ENCODE measurements at regions not wholly inside any gene's neighbourhood (a gene's known extent, or its start where the extent isn't known, plus 50 kb on each side); places are given as distances from the start of the nearest gene placed in this dataset.

GRCh38 chr11:103703954-103704353 is 332.5 kb upstream of the DDI1 start:
- no peaks in the 10 kb centered on the region for H3K27me3 ChIP-seq
- no peak overlapping the region for H3K4me3 ChIP-seq
- no peaks in the 10 kb centered on the region for H3K4me1 ChIP-seq

GRCh38 chr11:103705642-103706041 is 330.8 kb upstream of the DDI1 start:
- TF ChIP-seq Cebpa-rat (IDR thresholded peaks at IDR 0.05) = no peak
- Histone ChIP-seq H3K9me3 (peaks cover 12% of the 10 kb centered on the region; the same call in 1 of the 2 replicates), H3K27ac (no peak overlapping the region), H3K4me3 (no peak overlapping the region), H3K4me1 (no peaks in the 10 kb centered on the region), H3K36me3 (no peaks in the 10 kb centered on the region), H3K27me3 (no peaks in the 10 kb centered on the region), H3K9ac (no peak overlapping the region), H4K20me1 (no peaks in the 10 kb centered on the region), H3K4me2 (no peak overlapping the region)

More at GRCh38 chr11:103703954-103704353, 332.5 kb upstream of the DDI1 start:
- Histone ChIP-seq H3K27ac (no peak overlapping the region), H3K9ac (no peak overlapping the region), H3K4me2 (no peak overlapping the region), H3K36me3 (no peaks in the 10 kb centered on the region), H3K9me3 (no peaks in the 10 kb centered on the region), H4K20me1 (no peaks in the 10 kb centered on the region)
- no peak for TF ChIP-seq Cebpa-rat (IDR thresholded peaks at IDR 0.05)

GRCh38 chr11:103709371-103709770 is 327.1 kb upstream of the DDI1 start:
- Histone ChIP-seq H4K20me1 (no peaks in the 10 kb centered on the region), H3K36me3 (no peaks in the 10 kb centered on the region), H3K9ac (no peak overlapping the region), H3K9me3 (peaks cover 21% of the 10 kb centered on the region), H3K4me1 (peaks cover 11% of the 10 kb centered on the region), H3K4me2 (no peak overlapping the region), H3K27me3 (no peaks in the 10 kb centered on the region), H3K27ac (no peak overlapping the region), H3K4me3 (no peak overlapping the region)
- TF ChIP-seq Cebpa-rat (IDR thresholded peaks at IDR 0.05) = no peak

- peaks cover 11% of the 10 kb centered on the region for H3K4me1 ChIP-seq
- no peaks in the 10 kb centered on the region for H3K27me3 ChIP-seq
- no peak overlapping the region for H3K9ac ChIP-seq
- H3K27ac ChIP-seq = no peak overlapping the region
- H3K4me3 ChIP-seq = no peak overlapping the region
- peaks cover 21% of the 10 kb centered on the region for H3K9me3 ChIP-seq
- H4K20me1 ChIP-seq = no peaks in the 10 kb centered on the region
- H3K36me3 ChIP-seq = no peaks in the 10 kb centered on the region
- no peak overlapping the region for H3K4me2 ChIP-seq
- no peak for TF ChIP-seq Cebpa-rat (IDR thresholded peaks at IDR 0.05)
These were observed 322.2 kb upstream of the DDI1 start for GRCh38 chr11:103714246-103714645.

- H3K9me3 ChIP-seq = peaks cover 2% of the 10 kb centered on the region; the same call in 1 of the 2 replicates
- no peak overlapping the region for H3K27ac ChIP-seq
- H3K9ac ChIP-seq = no peak overlapping the region
- no peak for TF ChIP-seq Cebpa-rat (IDR thresholded peaks at IDR 0.05)
- no peaks in the 10 kb centered on the region for H3K36me3 ChIP-seq
- H3K4me2 ChIP-seq = no peak overlapping the region
- H3K4me3 ChIP-seq = no peak overlapping the region
- H3K4me1 ChIP-seq = peaks cover 11% of the 10 kb centered on the region
- no peaks in the 10 kb centered on the region for H4K20me1 ChIP-seq
- no peaks in the 10 kb centered on the region for H3K27me3 ChIP-seq
These were observed 320.1 kb upstream of the DDI1 start for GRCh38 chr11:103716363-103716762.

- H3K9ac ChIP-seq = no peak overlapping the region
- H3K4me2 ChIP-seq = no peak overlapping the region
- H3K4me1 ChIP-seq = peaks cover 20% of the 10 kb centered on the region
- H4K20me1 ChIP-seq = no peaks in the 10 kb centered on the region
- H3K27me3 ChIP-seq = no peaks in the 10 kb centered on the region
- no peak overlapping the region for H3K4me3 ChIP-seq
- H3K9me3 ChIP-seq = peaks cover 60% of the 10 kb centered on the region
- H3K36me3 ChIP-seq = no peaks in the 10 kb centered on the region
- no peak overlapping the region for H3K27ac ChIP-seq
- TF ChIP-seq Cebpa-rat (IDR thresholded peaks at IDR 0.05) = no peak
These were observed 309.2 kb upstream of the DDI1 start for GRCh38 chr11:103727262-103727661.

- Histone ChIP-seq H3K36me3 (no peaks in the 10 kb centered on the region), H3K4me3 (no peak overlapping the region), H3K4me2 (peak overlapping the region; percentile 54), H4K20me1 (no peaks in the 10 kb centered on the region), H3K4me1 (peaks cover 20% of the 10 kb centered on the region), H3K9me3 (peaks cover 42% of the 10 kb centered on the region), H3K27me3 (no peaks in the 10 kb centered on the region), H3K9ac (no peak overlapping the region), H3K27ac (peak overlapping the region; percentile 62)
- no peak for TF ChIP-seq Cebpa-rat (IDR thresholded peaks at IDR 0.05)
These were observed 306.8 kb upstream of the DDI1 start for GRCh38 chr11:103729617-103730016.

GRCh38 chr11:103730131-103730940 is 306.1 kb upstream of the DDI1 start:
- H3K4me3 ChIP-seq = no peak overlapping the region
- H3K27ac ChIP-seq = peak overlapping the region; percentile 62
- no peaks in the 10 kb centered on the region for H3K36me3 ChIP-seq
- H3K9me3 ChIP-seq = peaks cover 35% of the 10 kb centered on the region
- no peak overlapping the region; the same call in 1 of the 2 replicates for H3K9ac ChIP-seq
- no peak for TF ChIP-seq Cebpa-rat (IDR thresholded peaks at IDR 0.05)
- H4K20me1 ChIP-seq = no peaks in the 10 kb centered on the region
- H3K4me2 ChIP-seq = peak overlapping the region; percentile 54
- H3K4me1 ChIP-seq = peaks cover 20% of the 10 kb centered on the region
- no peaks in the 10 kb centered on the region for H3K27me3 ChIP-seq

GRCh38 chr11:103731670-103732069 is 304.8 kb upstream of the DDI1 start:
- Histone ChIP-seq H3K4me3 (no peak overlapping the region), H3K4me2 (no peak overlapping the region), H3K27ac (no peak overlapping the region), H4K20me1 (no peaks in the 10 kb centered on the region), H3K36me3 (no peaks in the 10 kb centered on the region), H3K9me3 (peaks cover 21% of the 10 kb centered on the region), H3K9ac (no peak overlapping the region), H3K4me1 (peaks cover 20% of the 10 kb centered on the region), H3K27me3 (no peaks in the 10 kb centered on the region)
- no peak for TF ChIP-seq Cebpa-rat (IDR thresholded peaks at IDR 0.05)

GRCh38 chr11:103733889-103734288 is 302.6 kb upstream of the DDI1 start:
- H3K36me3 ChIP-seq = no peaks in the 10 kb centered on the region
- no peak overlapping the region for H3K4me2 ChIP-seq
- no peak overlapping the region for H3K27ac ChIP-seq
- peaks cover 26% of the 10 kb centered on the region for H3K4me1 ChIP-seq
- no peaks in the 10 kb centered on the region for H4K20me1 ChIP-seq
- no peak overlapping the region for H3K9ac ChIP-seq
- no peaks in the 10 kb centered on the region for H3K9me3 ChIP-seq
- TF ChIP-seq Cebpa-rat (IDR thresholded peaks at IDR 0.05) = no peak
- H3K4me3 ChIP-seq = no peak overlapping the region
- no peaks in the 10 kb centered on the region for H3K27me3 ChIP-seq
